ENCODE measurements at regions not wholly inside any gene's neighbourhood (a gene's known extent, or its start where the extent isn't known, plus 50 kb on each side); places are given as distances from the start of the nearest gene placed in this dataset.

DNA sequence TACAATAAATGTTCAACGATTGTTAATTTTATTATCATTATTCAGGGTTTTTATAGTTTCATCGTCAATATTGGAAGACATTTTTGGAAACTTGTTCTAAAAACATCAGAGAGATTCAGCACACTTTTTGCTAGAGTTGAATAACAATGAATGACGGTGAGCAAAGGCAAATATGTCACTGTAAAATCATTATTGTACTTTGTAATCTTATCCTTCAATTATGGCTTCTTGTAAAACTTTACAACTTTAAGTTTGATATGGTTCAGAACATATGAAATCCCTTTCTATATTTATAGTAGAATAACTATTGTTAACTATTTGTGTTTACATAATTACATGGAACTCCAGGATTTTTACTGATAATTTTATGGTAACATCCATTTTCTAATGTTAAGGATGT, 167.8 kb upstream of the SEMA3A start:
- no peak for DNase-seq
- intact Hi-C loops (cut with DNase I), result no loop called here

DNA sequence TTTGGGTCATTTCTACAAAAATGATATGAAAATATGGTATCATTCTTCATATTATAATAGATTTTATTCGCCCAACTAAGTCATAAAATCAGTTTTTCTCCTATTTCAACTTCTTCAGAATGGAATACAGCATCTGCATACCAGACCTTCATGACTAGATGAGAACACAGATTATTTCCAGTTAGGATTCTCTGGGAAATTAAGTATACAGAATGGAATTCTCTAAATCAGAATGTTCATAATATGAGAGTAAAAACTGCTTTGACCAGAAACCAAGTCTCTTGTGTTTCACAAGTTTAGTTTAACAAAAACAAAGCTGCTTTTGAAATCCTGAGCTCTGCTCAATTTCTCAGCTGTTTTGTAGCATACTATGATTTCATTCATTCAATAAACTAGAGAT, 160.3 kb upstream of the SEMA3A start:
- intact Hi-C loops (cut with DNase I), result no loop called here
- no peak for DNase-seq

DNA sequence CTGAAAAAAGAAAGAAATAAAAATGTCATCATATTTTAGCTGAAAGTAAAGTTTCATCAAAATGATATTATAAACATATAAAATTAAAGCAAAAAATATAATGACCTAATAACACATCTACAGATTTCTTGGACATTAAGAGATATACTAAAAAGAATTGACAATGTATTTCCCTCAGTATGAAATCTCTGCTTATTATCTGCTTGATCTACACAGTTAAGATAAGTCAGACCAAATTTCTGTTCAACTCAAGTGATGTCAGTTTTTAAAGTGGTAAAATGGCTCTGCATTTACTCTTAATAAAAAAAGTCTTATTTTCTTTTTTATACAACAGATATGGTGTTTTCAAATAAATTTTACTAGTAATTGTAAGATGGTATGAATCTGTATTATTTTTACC, 159.4 kb upstream of the SEMA3A start:
- no peak for DNase-seq
- intact Hi-C loops (cut with DNase I), result no loop called here

DNA sequence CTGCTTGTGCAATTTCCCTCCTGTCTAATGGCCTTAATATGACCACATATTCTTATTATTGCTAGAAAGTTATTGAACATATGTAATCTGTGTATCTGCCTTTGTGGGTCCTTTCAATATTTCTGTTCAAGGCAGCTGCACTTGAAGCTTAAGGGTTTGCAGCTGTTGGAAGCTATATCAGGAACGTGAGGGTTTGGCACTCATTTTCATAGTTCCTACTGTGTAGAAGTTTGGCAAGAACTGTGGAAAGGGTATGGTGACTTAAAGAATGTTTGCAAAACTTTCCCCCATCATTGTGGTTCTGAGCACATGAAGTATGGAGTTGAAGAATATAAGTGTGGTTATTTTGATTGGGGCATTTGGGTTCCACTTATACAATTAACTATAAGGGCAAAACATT, 144.7 kb upstream of the SEMA3A start:
- no peak for DNase-seq
- intact Hi-C loops (cut with DNase I), result no loop called here

DNA sequence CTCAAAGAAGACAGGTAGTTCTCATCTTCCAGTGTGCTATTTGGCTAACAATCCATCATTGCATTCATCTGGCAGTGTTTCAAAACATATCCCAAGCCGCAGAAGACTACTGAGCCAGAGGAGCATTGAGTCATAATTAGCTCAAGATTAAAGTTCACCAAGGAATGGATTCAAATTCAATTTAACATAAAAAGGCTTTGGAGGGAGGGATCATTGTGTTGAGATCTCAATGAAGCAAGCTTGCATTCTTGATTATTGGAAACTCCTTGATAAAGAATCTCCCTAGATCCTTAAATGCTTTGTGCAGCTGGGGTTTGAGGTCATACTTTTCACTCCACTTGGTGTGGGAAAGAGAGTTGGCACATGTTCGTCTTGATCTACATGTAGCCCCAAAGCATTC, 142.8 kb upstream of the SEMA3A start:
- intact Hi-C loops (cut with DNase I), result no loop called here
- no peak for DNase-seq

DNA sequence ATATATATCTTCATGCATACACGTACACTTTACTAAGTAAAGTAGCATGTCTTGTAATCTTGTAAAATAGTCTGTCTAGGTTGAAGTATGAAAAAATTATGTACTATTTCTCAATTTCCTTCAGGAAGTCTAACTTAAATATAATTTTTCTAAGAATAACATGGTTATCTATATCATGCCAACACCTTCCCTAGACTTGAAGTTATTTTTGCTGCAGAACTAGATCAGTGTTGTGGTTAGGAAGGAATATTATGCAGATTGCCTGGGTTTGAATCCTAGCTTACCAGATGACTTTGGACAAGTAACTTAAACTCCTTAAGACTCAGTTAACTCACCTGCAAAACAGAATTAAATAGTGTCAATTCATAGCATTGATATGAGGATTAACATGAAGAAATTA, 142.2 kb upstream of the SEMA3A start:
- no peak for DNase-seq
- intact Hi-C loops (cut with DNase I), result no loop called here

DNA sequence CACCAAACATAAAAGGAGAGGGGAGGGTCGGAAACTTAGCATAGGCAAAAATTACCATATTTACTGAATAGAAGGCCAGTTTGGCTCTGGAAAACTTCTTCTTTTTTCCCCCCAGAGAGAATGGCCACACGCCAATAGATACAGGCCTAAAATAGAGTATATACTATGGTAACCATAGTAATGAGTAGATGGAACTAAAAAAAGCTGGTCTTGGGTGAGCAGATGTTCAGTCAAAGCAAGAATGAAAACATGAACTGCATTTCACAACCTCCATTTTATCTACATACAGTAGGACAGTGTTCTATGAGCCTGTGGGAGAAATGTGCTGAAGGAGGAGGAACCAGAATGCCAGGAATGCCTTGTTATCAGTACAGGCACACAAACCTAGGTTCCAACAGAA, 141.7 kb upstream of the SEMA3A start:
- no peak for DNase-seq
- intact Hi-C loops (cut with DNase I), result no loop called here

DNA sequence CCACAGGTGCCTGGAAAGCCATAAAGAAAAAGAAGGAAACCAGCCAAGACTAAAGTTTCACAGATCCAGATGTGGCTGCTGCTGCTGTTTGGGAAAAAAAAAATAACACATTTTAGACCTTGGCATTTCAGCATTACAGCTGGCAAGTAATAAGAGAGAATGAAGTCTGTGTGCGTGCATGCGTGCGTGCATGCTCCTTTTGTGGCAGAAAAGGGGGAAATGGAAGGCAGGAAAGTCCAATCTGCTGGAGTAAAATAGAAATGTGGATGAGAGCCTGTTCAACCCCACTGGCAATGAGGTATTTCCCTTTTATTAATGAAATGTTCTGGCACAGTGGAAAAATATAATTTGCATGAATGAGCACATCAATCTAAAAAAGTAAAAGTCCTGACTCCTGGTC, 137.0 kb upstream of the SEMA3A start:
- no peak for DNase-seq
- intact Hi-C loops (cut with DNase I), result no loop called here

DNA sequence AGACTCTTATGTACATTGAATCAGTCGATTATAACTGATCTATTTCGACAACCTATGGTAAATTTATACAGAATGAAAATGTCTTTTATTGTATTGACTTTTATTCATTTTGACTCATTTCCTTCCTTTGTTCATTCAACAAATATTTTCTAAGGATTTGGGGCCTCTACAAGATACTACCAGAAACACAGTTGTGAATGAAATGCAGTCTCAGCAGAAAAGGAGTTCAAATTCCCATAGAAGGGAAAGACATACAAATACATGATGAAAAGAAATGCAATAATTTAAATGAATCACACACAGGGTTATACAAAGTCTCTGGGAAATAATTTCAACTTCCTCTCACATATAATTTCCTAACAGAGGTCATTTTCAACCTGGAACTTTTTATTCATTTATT, 134.0 kb upstream of the SEMA3A start:
- intact Hi-C loops (cut with DNase I), result no loop called here
- DNase-seq, result no peak

DNA sequence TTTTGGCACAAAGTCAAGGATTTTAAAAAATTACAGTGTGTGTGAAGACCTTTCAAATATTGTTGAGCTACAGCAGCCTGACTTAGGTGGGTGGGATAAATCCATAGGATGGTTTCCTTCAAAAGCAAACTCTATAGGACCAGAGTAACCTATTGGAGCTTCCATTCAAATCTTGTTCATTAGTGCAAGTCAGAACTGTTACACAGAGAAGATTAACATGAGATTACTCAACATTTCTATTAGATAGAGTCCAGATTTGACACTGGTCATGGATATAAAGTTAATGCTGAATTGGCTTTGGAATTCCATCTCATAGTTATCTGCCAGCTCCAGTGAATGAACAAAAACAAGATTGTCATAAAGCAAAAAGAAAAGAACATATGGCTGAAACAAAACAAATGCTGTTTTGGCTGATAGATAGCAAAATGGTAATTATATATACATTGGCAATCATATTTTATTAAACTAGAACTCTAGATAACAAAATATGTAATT, 129.6 kb upstream of the SEMA3A start:
- intact Hi-C loops (cut with DNase I), result no loop called here
- DNase-seq, result no peak

DNA sequence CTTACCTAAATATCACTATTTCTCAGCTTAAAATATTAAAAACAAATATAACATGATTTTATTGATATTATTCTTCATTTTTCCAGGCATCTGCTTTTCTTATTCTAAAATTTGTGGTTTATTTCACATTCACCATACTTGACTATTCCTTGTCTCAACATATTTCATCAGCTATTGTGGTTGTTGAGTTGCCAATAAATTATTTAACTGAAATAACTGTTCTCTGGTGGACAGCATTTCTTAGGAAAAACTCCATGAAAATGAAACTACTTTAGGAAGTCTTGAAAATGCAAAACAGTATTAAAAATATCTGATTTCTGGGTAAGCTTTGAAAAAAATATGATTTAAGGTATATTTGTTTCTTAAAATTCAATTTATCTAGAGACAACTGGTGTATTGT, 122.9 kb upstream of the SEMA3A start:
- intact Hi-C loops (cut with DNase I), result no loop called here
- DNase-seq, result no peak

DNA sequence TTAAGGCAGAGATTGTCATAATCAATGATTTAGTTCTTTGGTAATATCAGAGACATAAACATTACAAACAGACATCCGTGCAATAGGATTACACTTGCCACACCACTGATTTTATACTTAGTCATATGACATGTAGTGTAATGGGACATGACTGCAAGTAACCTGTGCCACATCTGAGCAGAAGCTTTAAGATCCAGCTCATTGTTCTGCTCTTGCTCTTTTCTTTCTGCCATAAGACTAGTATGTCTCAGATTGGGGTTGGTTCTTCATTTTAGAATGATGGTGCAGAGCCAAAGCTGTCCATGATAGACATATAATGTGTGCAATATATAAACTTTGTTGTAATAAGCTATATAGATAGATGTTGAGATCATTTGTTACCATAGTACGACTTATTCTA, 119.7 kb upstream of the SEMA3A start:
- intact Hi-C loops (cut with DNase I), result no loop called here

DNA sequence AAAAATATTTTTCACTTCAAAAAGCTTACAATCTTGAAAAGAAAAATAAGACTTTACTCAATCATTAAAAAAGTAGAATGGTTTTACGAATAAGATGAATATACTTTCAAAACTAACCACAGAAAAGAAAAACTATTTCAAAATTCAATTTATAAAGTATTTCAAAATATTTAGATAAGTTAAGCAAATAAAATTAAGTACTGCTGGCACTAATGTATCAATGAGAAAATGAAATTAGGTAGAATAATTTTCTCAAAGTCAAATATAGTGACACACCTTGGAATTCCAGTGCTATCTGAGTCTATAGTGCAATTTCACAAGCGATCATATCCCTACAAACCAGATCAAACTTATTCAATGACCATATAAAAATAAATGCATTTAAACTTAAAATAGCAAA, 109.8 kb upstream of the SEMA3A start:
- intact Hi-C loops (cut with DNase I), result no loop called here
- no peak for DNase-seq

More for the DNA sequence above, 119.7 kb upstream of the SEMA3A start:
- no peak for DNase-seq

DNA sequence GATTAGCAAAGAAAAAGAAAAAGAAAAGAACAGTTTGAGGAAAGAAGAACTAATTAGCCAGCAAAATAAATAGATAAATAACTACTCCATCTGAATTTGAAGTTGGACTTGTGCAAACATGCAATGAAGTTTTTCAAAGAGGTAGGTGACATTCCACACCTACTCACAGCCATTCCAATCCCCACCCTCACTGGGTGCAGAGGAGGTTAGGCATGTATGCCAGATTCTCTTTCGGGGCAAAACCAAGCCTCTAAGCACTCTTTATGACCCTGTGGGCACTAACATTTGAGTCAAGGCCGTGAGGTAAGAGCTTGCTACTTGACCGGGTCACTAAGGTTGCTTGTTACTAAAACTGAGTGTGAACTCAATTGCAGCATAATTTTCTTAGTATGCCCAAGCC, 108.4 kb upstream of the SEMA3A start:
- intact Hi-C loops (cut with DNase I), result no loop called here

DNA sequence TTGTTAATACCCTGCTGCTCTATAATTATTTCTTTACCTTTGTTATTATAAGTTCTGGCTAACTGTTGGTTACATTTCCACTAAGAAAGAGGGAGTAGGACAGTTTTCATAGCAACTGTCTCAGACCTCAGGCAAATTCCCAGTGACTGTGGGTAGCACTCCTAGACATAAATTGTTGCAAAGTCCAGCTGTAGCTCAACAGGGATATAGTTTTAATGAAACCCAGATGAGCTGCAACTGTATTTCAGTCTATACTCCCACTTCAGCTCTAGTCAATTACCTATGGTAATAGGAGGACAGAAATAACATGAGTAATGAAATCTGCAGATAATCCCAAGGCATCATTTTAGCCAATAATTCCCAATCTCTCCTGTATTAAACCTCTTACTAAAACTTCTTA, 103.0 kb upstream of the SEMA3A start:
- intact Hi-C loops (cut with DNase I), result no loop called here
- DNase-seq, result no peak

More for the DNA sequence above, 108.4 kb upstream of the SEMA3A start:
- DNase-seq, result no peak

DNA sequence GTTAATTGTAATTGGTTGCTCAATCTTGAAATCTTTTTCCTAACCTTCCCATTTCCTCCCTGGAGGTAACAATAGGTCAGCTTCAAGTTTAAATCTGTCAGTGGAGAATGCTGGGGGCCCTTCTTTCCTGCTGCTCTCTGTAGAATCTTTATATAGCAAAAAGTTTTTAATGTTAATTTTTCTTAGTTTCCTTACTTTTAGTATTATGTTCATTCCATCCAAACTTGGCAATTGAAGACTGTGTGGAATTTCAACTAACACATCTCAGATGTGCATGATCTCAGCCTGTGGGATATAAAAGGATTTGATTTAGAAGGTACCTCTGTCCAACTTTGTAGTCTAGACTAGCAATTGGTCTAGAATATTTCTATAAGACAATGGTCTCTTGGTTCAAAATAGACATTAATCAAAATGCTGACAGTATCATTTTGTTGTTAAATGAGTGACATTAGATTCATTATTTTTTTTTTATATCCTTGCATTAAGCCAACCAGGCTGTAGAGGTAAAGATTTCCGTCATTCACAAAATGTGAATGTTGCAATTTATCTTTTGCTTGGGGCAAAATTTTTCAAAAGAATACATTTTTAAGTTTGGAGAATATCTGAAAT, 100.4 kb upstream of the SEMA3A start:
- DNase-seq, result no peak

DNA sequence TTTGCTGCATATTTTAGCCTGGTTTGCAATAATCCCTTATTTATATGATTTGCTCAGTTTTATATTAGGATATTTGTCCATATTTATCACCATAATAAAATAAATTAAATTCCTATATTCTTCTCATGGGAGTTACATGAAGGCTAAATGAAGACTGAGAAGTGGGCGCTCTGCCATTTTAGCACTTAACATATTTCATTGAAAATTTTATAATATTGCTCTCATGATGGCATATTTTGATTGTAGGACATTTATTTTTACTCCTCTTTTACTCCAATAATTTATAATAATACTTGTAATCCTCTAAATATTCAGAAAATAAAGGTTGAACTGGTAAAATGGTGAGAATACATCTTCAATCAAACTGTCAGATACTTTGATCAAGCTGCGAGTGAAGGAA, 99.8 kb upstream of the SEMA3A start:
- intact Hi-C loops (cut with DNase I), result no loop called here
- no peak for DNase-seq

More for the DNA sequence above, 100.4 kb upstream of the SEMA3A start:
- intact Hi-C loops (cut with DNase I), result no loop called here

DNA sequence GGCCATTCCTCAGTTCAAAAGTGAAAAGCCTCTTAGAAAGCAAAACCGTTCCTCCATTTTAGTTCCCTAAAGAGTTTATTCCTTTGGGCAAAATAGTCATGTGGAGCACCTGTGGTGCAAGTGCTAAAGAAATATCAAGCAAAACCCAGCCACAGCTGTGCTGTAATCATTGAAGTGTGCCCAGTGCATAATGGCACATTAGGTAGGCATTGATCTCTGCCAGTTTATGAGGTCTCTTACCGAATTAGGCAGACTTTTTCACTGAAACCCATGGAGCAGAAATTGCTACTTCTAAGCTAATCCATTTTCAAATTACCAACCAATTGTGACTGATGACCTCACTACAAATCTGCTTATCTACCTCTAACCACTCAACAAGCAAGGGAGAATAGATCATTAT, 97.2 kb upstream of the SEMA3A start:
- DNase-seq, result no peak
- intact Hi-C loops (cut with DNase I), result no loop called here

DNA sequence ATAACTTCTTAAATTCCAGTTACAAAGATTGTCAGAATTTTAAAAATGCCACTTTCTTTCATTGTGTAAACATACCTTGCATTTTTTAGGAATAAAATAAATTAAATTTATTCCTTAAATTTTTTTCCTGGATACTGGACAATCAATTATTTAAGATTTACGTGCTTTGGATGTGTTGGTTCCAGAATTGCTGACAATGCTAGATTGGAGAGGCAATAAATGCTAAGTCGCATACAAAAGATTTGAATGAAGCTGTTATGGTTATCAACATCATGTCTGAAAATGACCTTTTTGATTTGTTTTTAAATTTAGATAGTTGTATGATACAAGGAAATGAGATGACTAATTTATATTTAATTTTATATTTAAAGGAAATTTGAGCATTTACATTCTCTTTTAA, 89.2 kb upstream of the SEMA3A start:
- intact Hi-C loops (cut with DNase I), result no loop called here
- no peak for DNase-seq

DNA sequence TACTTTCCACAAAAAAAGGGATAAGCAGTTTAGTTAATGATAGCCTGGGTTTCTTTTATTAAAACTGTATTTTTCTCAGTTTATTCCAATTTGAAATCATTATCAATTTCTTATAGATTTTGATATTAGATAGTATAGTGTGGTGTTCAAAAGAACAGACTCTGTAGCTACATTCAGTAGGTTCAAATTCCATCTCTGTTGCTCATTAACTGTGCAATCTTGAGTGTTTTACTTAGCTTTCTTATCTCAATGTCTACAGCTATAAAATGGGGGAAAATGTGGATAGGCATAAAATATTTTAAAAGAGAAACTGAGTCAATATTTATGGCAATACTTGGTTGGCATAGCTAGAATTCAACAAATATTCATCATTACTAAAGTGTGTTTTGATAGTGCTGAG, 86.9 kb upstream of the SEMA3A start:
- intact Hi-C loops (cut with DNase I), result no loop called here
- DNase-seq, result no peak

DNA sequence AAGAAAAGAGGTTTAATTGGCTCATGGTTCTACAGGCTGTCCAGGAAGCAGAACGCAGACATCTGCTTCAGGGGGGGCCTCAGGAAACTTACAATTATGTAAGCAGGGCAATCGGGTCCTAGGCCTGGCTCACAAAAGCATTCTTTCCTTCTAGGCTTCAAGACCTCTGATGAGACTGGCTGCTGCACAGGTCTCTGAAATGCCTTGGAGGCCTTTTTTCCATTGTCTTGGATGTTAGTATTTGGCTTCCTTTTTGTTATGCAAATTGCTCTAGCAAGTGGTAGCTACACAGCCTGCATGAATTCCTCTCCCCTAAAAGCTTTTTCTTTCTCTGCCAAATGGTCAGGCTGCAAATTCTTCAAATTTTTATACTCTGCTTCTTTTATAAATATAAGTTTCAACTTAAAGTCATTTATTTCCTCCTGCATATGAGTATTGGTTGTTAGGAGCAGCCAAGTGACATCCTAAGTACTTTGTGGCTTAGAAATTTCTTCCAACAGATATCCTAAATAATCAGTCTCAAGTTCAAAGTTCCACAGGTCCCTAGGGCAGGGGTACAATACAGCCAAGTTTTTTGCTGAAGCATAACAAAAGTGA, 83.1 kb upstream of the SEMA3A start:
- intact Hi-C loops (cut with DNase I), result no loop called here

DNA sequence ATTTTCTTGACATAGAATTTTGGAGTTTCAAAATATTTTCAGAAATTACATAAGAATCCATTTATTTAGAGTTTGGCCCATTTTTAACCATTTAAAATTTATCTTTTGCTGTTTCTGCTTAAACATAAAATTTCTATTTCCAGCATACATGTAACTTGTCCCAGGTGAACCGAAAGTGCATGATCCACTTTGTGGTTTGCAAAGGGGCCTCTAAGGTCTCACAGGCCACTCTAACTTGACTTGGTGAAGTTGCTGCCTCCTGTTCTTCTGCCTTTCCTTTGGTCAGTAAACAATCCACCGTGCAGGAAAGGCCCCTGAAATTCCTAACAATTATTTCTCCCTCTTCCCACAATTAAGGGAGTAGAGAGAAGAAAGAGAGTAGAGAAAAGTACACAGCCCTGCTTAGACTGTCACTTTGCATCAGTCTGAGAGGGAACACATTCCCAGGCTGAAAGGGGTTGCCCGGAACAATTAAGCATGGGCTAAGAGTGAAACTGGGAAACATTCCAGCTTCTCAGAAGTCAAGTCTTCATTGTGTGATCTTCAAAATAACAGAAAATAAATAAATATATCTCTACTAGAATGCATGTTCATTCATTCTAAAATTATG, 79.5 kb upstream of the SEMA3A start:
- intact Hi-C loops (cut with DNase I), result no loop called here
- no peak for DNase-seq

More for the DNA sequence above, 83.1 kb upstream of the SEMA3A start:
- no peak for DNase-seq
